GM19351 (cell line): ENCODE measurements at regions not wholly inside any gene's neighbourhood (a gene's known extent, or its start where the extent isn't known, plus 50 kb on each side); places are given as distances from the start of the nearest gene placed in this dataset.

ENCODE experiments used
- ATAC-seq: cut with Tn5 transposase; IDR thresholded peaks from one replicate; pipeline ENCODE4 v1.9.1; 2021; ENCODE audit warnings: mild to moderate bottlenecking, moderate library complexity; ENCODE audit not compliant: unreplicated experiment

DNA sequence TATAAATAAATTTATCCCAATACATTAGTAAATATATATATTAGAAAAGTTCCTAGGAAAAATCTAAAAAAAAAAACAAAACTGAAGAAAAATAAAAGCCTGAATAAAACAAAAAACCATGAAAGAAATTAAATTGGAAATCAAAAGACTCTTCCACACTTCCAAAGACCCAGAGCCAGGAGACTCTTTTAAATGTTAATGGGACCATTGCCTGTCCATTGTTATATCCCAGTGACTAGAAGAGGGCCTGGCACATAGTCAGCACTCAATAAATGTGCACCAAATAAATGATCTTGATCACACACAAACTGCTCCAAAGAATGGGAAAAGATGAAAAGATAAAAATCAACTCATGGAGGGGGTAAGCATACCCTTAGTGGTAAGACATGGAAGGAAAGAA, 51.3 kb upstream of the CLDN18 start:
- no peak for ATAC-seq
